GM23338 (cell line): ENCODE measurements at regions not wholly inside any gene's neighbourhood (a gene's known extent, or its start where the extent isn't known, plus 50 kb on each side); places are given as distances from the start of the nearest gene placed in this dataset.

Source experiments
- CREB1 ChIP-seq: fragments of 250-450 bp; sonication (Bioruptor Pico); IDR thresholded peaks from 2 replicates; pipeline ENCODE4 v1.5.0; 2020; ENCODE audit warnings: low read depth, mild to moderate bottlenecking, moderate library complexity
- CTCF ChIP-seq, 2 experiments: fragments of 200-600 bp in 1 of 2; sonication (generic) in 1 of 2; conservative IDR thresholded peaks; 2 replicates each; pipeline versions ENCODE4 v1.5.1 to v1.6.1; 2016 to 2017; ENCODE audit warnings: antibody characterized with exemption in 2 of 2, low read depth in 2 of 2, mild to moderate bottlenecking in 2 of 2, moderate library complexity in 1 of 2
- EZH2 ChIP-seq: fragments of 200-600 bp; sonication (generic); IDR thresholded peaks from one replicate; pipeline ENCODE4 v1.8.0; 2017; ENCODE audit warnings: antibody characterized with exemption, mild to moderate bottlenecking, low read depth; ENCODE audit not compliant: unreplicated experiment
- EZH2phosphoT487 ChIP-seq: fragments of 200-600 bp; sonication (generic); IDR thresholded peaks from one replicate; pipeline ENCODE4 v1.8.1; 2018; ENCODE audit warnings: antibody characterized with exemption; ENCODE audit not compliant: unreplicated experiment
- JUNB ChIP-seq: IDR thresholded peaks from one replicate; pipeline ENCODE4 v1.6.1; 2016; ENCODE audit warnings: antibody characterized with exemption; ENCODE audit not compliant: unreplicated experiment
- NANOG ChIP-seq: IDR thresholded peaks from 2 replicates; pipeline ENCODE4 v1.6.1; 2016; ENCODE audit warnings: antibody characterized with exemption, borderline replicate concordance
- POLR2AphosphoS5 ChIP-seq: IDR thresholded peaks from 2 replicates; pipeline ENCODE4 v1.6.1; 2016; ENCODE audit warnings: antibody characterized with exemption, low read depth
- STAT1 ChIP-seq: IDR thresholded peaks from one replicate; pipeline ENCODE4 v1.6.1; 2016; ENCODE audit warnings: antibody characterized with exemption; ENCODE audit not compliant: unreplicated experiment
- TF ChIP-seq, protein P1 (sequence below): IDR thresholded peaks from one replicate; pipeline ENCODE4 v1.6.1; 2018; ENCODE audit warnings: antibody characterized with exemption; ENCODE audit not compliant: unreplicated experiment
- TF ChIP-seq, protein P2 (sequence below): IDR thresholded peaks from 2 replicates; pipeline ENCODE4 v1.6.1; 2016; ENCODE audit warnings: antibody characterized with exemption

GRCh38 chr6:164807125-164807524 is 502.3 kb downstream of the C6orf118 start:
- TF ChIP-seq CTCF (conservative IDR thresholded peaks at IDR 0.05; ENCODE audit: low read depth in 2 of 2) = no peak
- TF ChIP-seq STAT1 = no peak
- no peak for TF ChIP-seq JUNB
- no peak for TF ChIP-seq POLR2AphosphoS5
- TF ChIP-seq EZH2 = no peak
- TF ChIP-seq, protein P1, sequence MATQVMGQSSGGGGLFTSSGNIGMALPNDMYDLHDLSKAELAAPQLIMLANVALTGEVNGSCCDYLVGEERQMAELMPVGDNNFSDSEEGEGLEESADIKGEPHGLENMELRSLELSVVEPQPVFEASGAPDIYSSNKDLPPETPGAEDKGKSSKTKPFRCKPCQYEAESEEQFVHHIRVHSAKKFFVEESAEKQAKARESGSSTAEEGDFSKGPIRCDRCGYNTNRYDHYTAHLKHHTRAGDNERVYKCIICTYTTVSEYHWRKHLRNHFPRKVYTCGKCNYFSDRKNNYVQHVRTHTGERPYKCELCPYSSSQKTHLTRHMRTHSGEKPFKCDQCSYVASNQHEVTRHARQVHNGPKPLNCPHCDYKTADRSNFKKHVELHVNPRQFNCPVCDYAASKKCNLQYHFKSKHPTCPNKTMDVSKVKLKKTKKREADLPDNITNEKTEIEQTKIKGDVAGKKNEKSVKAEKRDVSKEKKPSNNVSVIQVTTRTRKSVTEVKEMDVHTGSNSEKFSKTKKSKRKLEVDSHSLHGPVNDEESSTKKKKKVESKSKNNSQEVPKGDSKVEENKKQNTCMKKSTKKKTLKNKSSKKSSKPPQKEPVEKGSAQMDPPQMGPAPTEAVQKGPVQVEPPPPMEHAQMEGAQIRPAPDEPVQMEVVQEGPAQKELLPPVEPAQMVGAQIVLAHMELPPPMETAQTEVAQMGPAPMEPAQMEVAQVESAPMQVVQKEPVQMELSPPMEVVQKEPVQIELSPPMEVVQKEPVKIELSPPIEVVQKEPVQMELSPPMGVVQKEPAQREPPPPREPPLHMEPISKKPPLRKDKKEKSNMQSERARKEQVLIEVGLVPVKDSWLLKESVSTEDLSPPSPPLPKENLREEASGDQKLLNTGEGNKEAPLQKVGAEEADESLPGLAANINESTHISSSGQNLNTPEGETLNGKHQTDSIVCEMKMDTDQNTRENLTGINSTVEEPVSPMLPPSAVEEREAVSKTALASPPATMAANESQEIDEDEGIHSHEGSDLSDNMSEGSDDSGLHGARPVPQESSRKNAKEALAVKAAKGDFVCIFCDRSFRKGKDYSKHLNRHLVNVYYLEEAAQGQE = no peak
- TF ChIP-seq CREB1 (CRISPR knock-in tag) = no peak
- TF ChIP-seq NANOG = no peak
- TF ChIP-seq EZH2phosphoT487 = no peak
- TF ChIP-seq, protein P2, sequence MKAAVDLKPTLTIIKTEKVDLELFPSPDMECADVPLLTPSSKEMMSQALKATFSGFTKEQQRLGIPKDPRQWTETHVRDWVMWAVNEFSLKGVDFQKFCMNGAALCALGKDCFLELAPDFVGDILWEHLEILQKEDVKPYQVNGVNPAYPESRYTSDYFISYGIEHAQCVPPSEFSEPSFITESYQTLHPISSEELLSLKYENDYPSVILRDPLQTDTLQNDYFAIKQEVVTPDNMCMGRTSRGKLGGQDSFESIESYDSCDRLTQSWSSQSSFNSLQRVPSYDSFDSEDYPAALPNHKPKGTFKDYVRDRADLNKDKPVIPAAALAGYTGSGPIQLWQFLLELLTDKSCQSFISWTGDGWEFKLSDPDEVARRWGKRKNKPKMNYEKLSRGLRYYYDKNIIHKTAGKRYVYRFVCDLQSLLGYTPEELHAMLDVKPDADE = no peak
